ENCODE measurements at regions not wholly inside any gene's neighbourhood (a gene's known extent, or its start where the extent isn't known, plus 50 kb on each side); places are given as distances from the start of the nearest gene placed in this dataset.
"Not testable (repeated sequence)": the region's sequence is repeated elsewhere in the genome, so short reads cannot be mapped to it uniquely, and the experiment has no call there.

DNA sequence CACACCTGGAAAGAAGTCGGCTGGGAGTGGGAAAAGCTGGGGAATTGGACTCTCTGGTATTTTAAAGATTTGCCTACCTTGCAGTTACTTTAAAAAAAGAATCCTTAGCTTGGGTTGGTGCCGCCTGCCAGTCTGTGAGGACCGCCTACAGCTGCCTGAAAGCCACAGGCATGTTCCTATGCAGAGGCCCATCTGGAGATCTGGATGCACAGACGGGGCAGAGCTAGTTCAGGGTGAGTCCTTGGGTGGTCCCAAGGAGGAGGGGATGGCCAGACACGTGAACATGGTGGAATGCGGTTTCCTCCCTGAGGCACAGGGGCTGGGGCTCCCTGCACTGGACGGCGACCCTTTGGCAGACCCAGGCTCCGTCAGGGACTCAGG is 113.2 kb upstream of the IQSEC1 start:
- Histone ChIP-seq H3K4me3 (ENCODE audit: low read length) (no peak overlapping the region), H3K36me3 (ENCODE audit: insufficient read depth, low read length) (no peaks in the 10 kb centered on the region), H3K27ac (ENCODE audit: low read depth in 1 of 2, low read length in 2 of 2) (no peak overlapping the region), H3K4me1 (ENCODE audit: insufficient read depth, low read length) (peaks cover 26% of the 10 kb centered on the region), H3K9me3 (ENCODE audit: control insufficient read depth in 1 of 2, insufficient read depth in 1 of 2, low read length in 2 of 2) (peaks cover 0 to 22% of the 10 kb centered on the region in 2 experiments), H3K27me3 (ENCODE audit: control insufficient read depth in 1 of 2, insufficient read depth in 2 of 2, low read length in 2 of 2) (no peaks in the 10 kb centered on the region)
- H3K27ac Mint-ChIP-seq: no peak overlapping the region
- H3K9me3 Mint-ChIP-seq: peaks cover 7% of the 10 kb centered on the region
- intact Hi-C loops (cut with DNase I, micrococcal nuclease): no loop called here
- H3K27me3 Mint-ChIP-seq: peaks cover 6% of the 10 kb centered on the region
- no peak overlapping the region for H3K4me3 Mint-ChIP-seq
- DNase-seq: no peak
- no peaks in the 10 kb centered on the region for H3K36me3 Mint-ChIP-seq (ENCODE audit: low read depth)
- TF ChIP-seq, protein P1, sequence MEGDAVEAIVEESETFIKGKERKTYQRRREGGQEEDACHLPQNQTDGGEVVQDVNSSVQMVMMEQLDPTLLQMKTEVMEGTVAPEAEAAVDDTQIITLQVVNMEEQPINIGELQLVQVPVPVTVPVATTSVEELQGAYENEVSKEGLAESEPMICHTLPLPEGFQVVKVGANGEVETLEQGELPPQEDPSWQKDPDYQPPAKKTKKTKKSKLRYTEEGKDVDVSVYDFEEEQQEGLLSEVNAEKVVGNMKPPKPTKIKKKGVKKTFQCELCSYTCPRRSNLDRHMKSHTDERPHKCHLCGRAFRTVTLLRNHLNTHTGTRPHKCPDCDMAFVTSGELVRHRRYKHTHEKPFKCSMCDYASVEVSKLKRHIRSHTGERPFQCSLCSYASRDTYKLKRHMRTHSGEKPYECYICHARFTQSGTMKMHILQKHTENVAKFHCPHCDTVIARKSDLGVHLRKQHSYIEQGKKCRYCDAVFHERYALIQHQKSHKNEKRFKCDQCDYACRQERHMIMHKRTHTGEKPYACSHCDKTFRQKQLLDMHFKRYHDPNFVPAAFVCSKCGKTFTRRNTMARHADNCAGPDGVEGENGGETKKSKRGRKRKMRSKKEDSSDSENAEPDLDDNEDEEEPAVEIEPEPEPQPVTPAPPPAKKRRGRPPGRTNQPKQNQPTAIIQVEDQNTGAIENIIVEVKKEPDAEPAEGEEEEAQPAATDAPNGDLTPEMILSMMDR (IDR thresholded peaks at IDR 0.05): no peak
- ChIA-PET POLR2A (no interaction called here), CTCF (no interaction called here)
- no peak for ATAC-seq (ENCODE audit: poor library complexity)
- peaks cover 5% of the 10 kb centered on the region for H3K4me1 Mint-ChIP-seq (ENCODE audit: low read depth)

DNA sequence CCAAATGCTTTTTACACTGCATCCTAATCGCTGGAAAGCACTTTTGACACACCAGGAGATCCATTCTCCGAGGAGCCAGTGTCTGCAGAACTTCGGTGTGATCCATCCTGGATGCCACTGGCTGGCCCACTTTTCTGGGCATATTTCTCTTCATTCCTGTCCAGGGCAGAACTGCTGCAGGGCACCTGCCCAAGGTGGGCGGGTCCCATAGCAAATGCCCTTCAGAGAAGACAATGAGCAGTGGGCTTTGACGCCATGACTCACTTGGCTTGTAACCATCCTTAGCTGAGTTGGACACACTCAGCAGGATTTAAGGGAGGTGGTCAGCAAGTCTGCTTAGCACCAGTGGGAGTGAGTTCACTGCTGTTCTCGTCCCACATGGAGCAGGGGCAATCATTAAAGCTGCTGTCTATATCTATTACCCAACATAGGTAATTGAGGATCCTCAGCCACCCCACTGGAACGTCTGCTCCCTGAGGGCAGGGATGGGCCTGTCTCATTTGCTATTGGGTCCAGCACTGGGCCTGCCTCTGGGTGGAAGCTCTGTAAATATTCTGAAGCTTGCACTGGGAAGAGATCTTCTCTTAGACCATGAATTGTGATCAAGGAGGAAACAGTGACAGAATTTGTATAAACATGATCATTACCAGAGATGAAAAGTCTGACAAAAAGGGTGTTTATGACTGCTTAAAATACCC is 112.7 kb upstream of the IQSEC1 start:
- H3K36me3 ChIP-seq (ENCODE audit: insufficient read depth, low read length): no peaks in the 10 kb centered on the region
- H3K27me3 ChIP-seq (ENCODE audit: control insufficient read depth in 1 of 2, insufficient read depth in 2 of 2, low read length in 2 of 2): no peaks in the 10 kb centered on the region
- peaks cover 10% of the 10 kb centered on the region for H3K9me3 Mint-ChIP-seq
- ChIA-PET CTCF (no interaction called here), POLR2A (no interaction called here)
- intact Hi-C loops (cut with DNase I, micrococcal nuclease): no loop called here
- no peak overlapping the region for H3K27ac ChIP-seq (ENCODE audit: low read depth in 1 of 2, low read length in 2 of 2)
- H3K9me3 ChIP-seq (ENCODE audit: control insufficient read depth in 1 of 2, insufficient read depth in 1 of 2, low read length in 2 of 2): peaks cover 0 to 25% of the 10 kb centered on the region in 2 experiments
- TF ChIP-seq, protein P1 (IDR thresholded peaks at IDR 0.05): no peak
- peaks cover 26% of the 10 kb centered on the region for H3K4me1 ChIP-seq (ENCODE audit: insufficient read depth, low read length)
- H3K4me1 Mint-ChIP-seq (ENCODE audit: low read depth): peaks cover 5% of the 10 kb centered on the region
- DNase-seq: no peak
- peaks cover 9% of the 10 kb centered on the region for H3K27me3 Mint-ChIP-seq
- H3K4me3 ChIP-seq (ENCODE audit: low read length): no peak overlapping the region
- no peak overlapping the region for H3K4me3 Mint-ChIP-seq
- no peak overlapping the region for H3K27ac Mint-ChIP-seq
- no peak for ATAC-seq (ENCODE audit: poor library complexity)
- no peaks in the 10 kb centered on the region for H3K36me3 Mint-ChIP-seq (ENCODE audit: low read depth)

DNA sequence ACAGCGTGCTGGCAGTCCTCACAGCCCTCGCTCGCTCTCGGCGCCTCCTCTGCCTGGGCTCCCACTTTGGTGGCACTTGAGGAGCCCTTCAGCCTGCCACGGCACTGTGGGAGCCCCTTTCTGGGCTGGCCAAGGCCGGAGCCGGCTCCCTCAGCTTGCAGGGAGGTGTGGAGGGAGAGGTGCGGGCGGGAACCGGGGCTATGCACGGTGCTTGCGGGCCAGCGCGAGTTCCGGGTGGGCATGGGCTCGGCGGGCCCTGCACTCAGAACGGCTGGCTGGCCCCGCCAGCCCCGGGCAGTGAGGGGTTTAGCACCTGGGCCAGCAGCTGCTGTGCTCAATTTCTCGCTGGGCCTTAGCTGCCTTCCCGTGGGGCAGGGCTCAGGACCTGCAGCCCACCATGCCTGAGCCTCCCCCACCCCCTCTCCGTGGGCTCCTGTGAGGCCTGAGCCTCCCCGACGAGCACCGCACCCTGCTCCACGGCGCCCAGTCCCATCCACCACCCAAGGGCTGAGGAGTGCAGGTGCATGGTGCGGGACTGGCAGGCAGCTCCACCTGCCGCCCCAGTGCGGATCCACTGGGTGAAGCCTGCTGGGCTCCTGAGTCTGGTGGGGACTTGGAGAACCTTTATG is 106.5 kb upstream of the IQSEC1 start:
- H3K27ac Mint-ChIP-seq, CTCF ChIA-PET: not testable (repeated sequence)

More for the DNA sequence above, 106.5 kb upstream of the IQSEC1 start:
- intact Hi-C loops (cut with DNase I, micrococcal nuclease); H3K4me3 Mint-ChIP-seq; DNase-seq; H3K36me3 Mint-ChIP-seq (ENCODE audit: low read depth); H3K4me1 ChIP-seq (ENCODE audit: insufficient read depth, low read length); ATAC-seq (ENCODE audit: poor library complexity); H3K36me3 ChIP-seq (ENCODE audit: insufficient read depth, low read length); H3K27me3 Mint-ChIP-seq; H3K4me3 ChIP-seq (ENCODE audit: low read length); H3K27ac ChIP-seq (ENCODE audit: low read depth in 1 of 2, low read length in 2 of 2); POLR2A ChIA-PET; H3K4me1 Mint-ChIP-seq (ENCODE audit: low read depth); H3K27me3 ChIP-seq (ENCODE audit: control insufficient read depth in 1 of 2, insufficient read depth in 2 of 2, low read length in 2 of 2): not testable (repeated sequence)
- peaks cover 15% of the 10 kb centered on the region for H3K9me3 Mint-ChIP-seq
- peaks cover 8 to 32% of the 10 kb centered on the region in 2 experiments for H3K9me3 ChIP-seq (ENCODE audit: control insufficient read depth in 1 of 2, insufficient read depth in 1 of 2, low read length in 2 of 2)
